HUES48 (cell line): ENCODE measurements at regions not wholly inside any gene's neighbourhood (a gene's known extent, or its start where the extent isn't known, plus 50 kb on each side); places are given as distances from the start of the nearest gene placed in this dataset.

Experiments
- H3K27ac ChIP-seq: one replicate; pipeline ENCODE4 v1.7.0; 2013; ENCODE audit warnings: low read depth, low read length, inconsistent platforms
- H3K27me3 ChIP-seq: 2 replicates; pipeline ENCODE4 v1.6.1; 2013; ENCODE audit warnings: mild to moderate bottlenecking, low read length; ENCODE audit not compliant: control insufficient read depth, insufficient read depth
- H3K36me3 ChIP-seq: 2 replicates; pipeline ENCODE4 v1.6.1; 2013; ENCODE audit warnings: low read length; ENCODE audit not compliant: control insufficient read depth, insufficient read depth
- H3K4me1 ChIP-seq: 2 replicates; pipeline ENCODE4 v1.6.1; 2013; ENCODE audit warnings: mild to moderate bottlenecking, low read length; ENCODE audit not compliant: control insufficient read depth, insufficient read depth
- H3K4me3 ChIP-seq: 2 replicates; pipeline ENCODE4 v1.5.1; 2013; ENCODE audit warnings: mild to moderate bottlenecking, low read depth, low read length
- H3K9ac ChIP-seq: 2 replicates; pipeline ENCODE4 v1.6.1; 2013; ENCODE audit warnings: mild to moderate bottlenecking, low read depth, low read length, moderate library complexity
- H3K9me3 ChIP-seq: 2 replicates; pipeline ENCODE4 v1.6.1; 2013; ENCODE audit warnings: low read length; ENCODE audit not compliant: control insufficient read depth, insufficient read depth

DNA sequence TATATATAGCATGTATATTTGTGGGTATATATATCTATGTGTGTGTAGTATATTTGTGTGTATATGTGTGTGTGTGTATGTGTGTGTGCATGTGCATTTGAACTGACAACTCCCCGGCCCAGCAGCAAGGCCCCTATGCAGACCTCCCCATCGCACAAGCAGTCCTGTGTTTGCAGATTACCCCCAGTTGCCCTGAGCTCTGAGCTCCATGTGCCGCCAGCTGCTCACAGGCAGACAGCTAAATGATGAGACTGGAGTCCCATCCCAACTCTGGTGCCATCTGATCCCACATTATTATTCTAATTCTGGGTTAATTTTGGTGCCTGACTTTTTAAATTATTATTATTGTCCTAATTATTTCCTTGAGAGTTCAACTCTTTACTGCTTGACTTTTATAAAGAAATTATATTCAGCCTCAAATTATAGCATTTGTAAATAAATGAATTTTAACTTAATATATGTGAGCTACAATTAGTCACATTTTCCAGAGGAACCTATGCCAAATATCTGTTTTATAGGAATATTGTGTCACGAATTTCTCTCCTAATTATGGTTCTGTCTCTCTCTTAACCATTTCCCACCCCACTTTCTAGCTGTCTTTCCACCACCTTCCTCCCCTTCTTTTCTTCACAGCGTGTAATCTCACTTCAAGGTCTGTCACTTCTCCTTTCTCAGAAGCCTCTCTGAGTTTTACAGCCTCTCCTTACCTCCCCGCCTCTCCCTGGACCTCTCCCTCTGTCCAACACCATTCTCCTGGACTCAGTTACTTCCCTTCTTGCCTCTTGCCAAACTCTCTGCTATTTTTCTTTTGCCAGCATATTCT, 90.6 kb upstream of the SYNDIG1 start:
- H3K27ac ChIP-seq = no peak overlapping the region
- H3K4me1 ChIP-seq = 0 out of 2 replicates have a peak, but pooled peaks cover 3% of the 10 kb centered on the region
- no peaks in the 10 kb centered on the region for H3K27me3 ChIP-seq
- no peaks in the 10 kb centered on the region for H3K36me3 ChIP-seq
- no peak overlapping the region for H3K9ac ChIP-seq
- no peaks in the 10 kb centered on the region for H3K9me3 ChIP-seq
- H3K4me3 ChIP-seq = no peak overlapping the region

GRCh38 chr20:24376311-24377099, 92.9 kb upstream of the SYNDIG1 start:
- Histone ChIP-seq H3K9me3 (no peaks in the 10 kb centered on the region), H3K36me3 (no peaks in the 10 kb centered on the region), H3K27ac (no peak overlapping the region), H3K4me1 (peaks cover 6% of the 10 kb centered on the region; the same call in 1 of the 2 replicates), H3K9ac (no peak overlapping the region), H3K4me3 (no peak overlapping the region), H3K27me3 (no peaks in the 10 kb centered on the region)

DNA sequence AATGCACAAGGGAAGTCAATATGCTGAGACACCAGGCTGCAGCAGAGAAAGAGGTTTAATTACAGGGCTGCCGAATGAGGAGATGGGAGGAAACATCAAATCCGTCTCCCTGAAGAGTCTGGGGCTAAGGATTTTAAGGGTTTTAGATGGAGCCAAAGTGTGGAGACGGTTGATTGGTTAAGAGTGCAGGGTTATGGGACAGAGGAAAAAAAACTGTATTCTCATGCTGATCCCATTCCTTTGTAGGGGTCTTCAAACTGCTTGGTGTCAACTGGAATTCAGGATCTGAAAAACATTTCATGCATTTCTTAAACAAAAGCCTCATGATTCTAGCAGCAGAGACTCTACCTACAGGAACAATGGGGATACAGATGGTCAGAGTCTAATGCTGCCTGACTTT, 96.1 kb upstream of the SYNDIG1 start:
- no peak overlapping the region for H3K27ac ChIP-seq
- no peaks in the 10 kb centered on the region for H3K27me3 ChIP-seq
- peaks cover 3% of the 10 kb centered on the region; the same call in 1 of the 2 replicates for H3K4me1 ChIP-seq
- H3K9ac ChIP-seq = no peak overlapping the region
- no peaks in the 10 kb centered on the region for H3K9me3 ChIP-seq
- H3K4me3 ChIP-seq = no peak overlapping the region
- H3K36me3 ChIP-seq = no peaks in the 10 kb centered on the region

DNA sequence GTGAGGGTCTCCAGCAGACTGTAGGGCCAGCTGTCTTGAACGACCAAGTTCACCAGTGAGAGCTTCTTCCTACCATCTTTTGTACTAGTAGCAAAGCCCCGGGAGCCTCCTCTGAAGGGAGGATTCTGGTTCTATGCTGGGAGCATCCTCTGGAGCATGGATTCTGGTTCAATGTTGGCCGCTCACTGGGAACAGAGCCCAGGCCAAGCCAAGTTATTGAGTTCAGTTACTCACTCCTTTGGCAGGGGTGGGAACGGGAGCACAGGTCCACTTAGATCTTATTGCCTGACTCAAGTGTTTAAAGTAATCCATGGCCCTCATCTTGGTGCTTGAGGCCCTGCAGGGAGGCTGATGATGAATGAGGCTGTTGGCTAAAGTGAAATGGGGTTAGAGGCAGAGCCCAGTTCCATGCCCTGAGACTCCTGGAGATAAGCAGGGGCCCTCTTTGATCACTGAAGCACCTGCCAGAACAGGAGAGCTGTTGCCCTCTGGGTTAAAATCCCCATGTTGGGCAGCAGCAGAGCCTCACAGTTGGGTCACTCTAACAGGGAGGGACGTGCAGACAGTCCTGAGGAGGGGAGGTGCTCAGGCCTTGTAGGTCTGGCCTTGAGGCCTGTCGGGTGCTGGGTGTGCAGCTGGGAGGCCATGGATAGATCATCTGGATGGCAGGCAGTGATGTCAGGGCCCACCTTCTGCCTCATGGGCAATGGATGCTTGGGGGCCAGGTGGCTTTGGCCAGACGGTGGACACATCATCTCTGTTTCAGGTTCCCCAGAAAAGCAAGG, 98.3 kb upstream of the SYNDIG1 start:
- H3K27me3 ChIP-seq = no peaks in the 10 kb centered on the region
- peaks cover 8% of the 10 kb centered on the region; the same call in 1 of the 2 replicates for H3K4me1 ChIP-seq
- no peaks in the 10 kb centered on the region for H3K9me3 ChIP-seq
- H3K4me3 ChIP-seq = no peak overlapping the region
- H3K27ac ChIP-seq = no peak overlapping the region
- no peak overlapping the region for H3K9ac ChIP-seq
- H3K36me3 ChIP-seq = no peaks in the 10 kb centered on the region

DNA sequence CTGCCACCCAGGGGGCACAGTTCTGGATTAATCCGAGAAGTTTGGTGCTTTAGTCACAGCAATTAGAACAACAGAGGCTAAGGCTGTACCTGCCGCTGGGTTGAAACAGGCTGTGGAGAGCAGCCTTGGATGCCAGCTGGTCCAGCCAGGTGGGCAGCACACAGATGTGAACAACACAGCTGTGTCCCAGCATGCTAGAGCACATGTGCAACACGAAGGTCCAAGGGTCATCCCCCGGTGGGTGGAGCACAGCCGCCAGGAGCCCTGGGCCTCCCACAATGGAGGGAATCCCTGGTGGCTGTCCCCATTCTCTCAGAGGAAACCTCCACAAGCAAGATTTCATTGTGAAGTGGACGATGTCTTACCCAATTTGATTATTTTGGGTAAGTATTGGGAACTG, 99.2 kb upstream of the SYNDIG1 start:
- Histone ChIP-seq H3K9ac (no peak overlapping the region), H3K27me3 (no peaks in the 10 kb centered on the region)

DNA sequence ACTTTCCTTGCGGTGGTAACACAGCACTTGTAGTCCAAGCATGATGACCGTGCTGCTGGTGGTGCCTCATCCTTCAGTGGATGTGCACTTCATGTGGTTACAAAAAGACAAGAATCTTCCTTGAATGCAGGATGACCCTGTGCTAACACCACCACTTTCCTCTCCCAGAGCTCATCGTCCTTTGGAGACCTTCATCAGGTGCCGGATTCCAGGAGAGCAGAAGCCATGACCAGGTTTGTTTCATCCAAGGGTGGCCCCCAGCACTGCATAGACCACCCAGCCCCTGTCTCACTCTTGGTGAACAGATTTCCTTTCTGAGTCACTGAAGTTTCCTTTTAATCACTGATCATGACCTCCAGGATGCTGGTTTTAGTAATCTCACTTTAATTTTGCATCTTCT, 101.2 kb upstream of the SYNDIG1 start:
- H3K9ac ChIP-seq = no peak overlapping the region
- H3K36me3 ChIP-seq = no peaks in the 10 kb centered on the region
- H3K27me3 ChIP-seq = no peaks in the 10 kb centered on the region
- no peak overlapping the region for H3K4me3 ChIP-seq
- no peak overlapping the region for H3K27ac ChIP-seq
- peaks cover 11% of the 10 kb centered on the region for H3K4me1 ChIP-seq
- no peaks in the 10 kb centered on the region for H3K9me3 ChIP-seq

More for the DNA sequence above, 99.2 kb upstream of the SYNDIG1 start:
- no peaks in the 10 kb centered on the region for H3K9me3 ChIP-seq
- H3K4me1 ChIP-seq = peaks cover 8% of the 10 kb centered on the region; the same call in 1 of the 2 replicates
- no peak overlapping the region for H3K27ac ChIP-seq
- H3K4me3 ChIP-seq = no peak overlapping the region
- no peaks in the 10 kb centered on the region for H3K36me3 ChIP-seq

GRCh38 chr20:24366336-24367004, 103.0 kb upstream of the SYNDIG1 start:
- Histone ChIP-seq H3K4me3 (no peak overlapping the region), H3K27me3 (no peaks in the 10 kb centered on the region), H3K27ac (no peak overlapping the region), H3K4me1 (peaks cover 11% of the 10 kb centered on the region), H3K9ac (no peak overlapping the region), H3K36me3 (no peaks in the 10 kb centered on the region), H3K9me3 (0 out of 2 replicates have a peak, but pooled peaks cover 2% of the 10 kb centered on the region)

DNA sequence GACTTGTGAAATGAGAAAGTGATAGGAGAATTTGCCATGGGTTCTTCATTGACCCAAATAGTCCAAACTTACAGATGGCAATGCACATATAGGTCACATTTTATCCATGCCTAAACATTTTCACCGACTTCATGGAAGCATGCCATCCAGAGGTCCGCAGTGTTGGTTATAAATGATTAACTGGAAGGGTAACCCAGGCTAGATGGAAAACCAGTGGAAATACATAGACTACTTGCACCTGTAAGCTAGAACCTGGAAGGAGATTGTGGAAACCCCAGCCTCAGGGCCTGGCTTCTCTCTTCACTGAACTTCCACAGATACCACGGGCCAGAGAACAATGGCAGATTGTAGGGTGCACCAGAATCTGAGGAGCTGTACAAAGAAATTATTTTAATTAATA, 103.8 kb upstream of the SYNDIG1 start:
- H3K36me3 ChIP-seq = no peaks in the 10 kb centered on the region
- H3K27ac ChIP-seq = no peak overlapping the region
- peaks cover 11% of the 10 kb centered on the region for H3K4me1 ChIP-seq
- H3K27me3 ChIP-seq = no peaks in the 10 kb centered on the region
- H3K9me3 ChIP-seq = 0 out of 2 replicates have a peak, but pooled peaks cover 2% of the 10 kb centered on the region
- H3K9ac ChIP-seq = no peak overlapping the region
- H3K4me3 ChIP-seq = no peak overlapping the region

DNA sequence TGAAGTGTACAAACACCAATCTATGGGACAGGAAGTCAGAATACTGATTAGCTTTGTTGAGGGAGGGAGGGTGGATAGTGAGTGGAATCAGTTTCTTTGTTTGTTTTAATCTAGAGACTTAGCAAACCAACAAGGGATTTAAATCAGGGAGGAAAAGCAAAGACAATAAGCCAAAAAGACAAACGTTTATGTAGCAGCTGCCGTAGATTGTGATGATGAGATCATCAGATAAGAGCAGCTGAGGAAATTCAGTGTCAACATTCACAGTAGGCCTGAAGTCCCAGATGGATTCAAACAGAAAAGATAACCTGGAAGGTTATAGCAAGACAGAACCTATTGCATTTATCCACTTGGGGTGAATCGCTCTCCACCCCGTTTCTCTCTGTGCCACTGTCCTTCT, 104.9 kb upstream of the SYNDIG1 start:
- no peaks in the 10 kb centered on the region for H3K36me3 ChIP-seq
- no peak overlapping the region for H3K4me3 ChIP-seq
- H3K27me3 ChIP-seq = no peaks in the 10 kb centered on the region
- 0 out of 2 replicates have a peak, but pooled peaks cover 2% of the 10 kb centered on the region for H3K9me3 ChIP-seq
- H3K9ac ChIP-seq = no peak overlapping the region
- peaks cover 11% of the 10 kb centered on the region for H3K4me1 ChIP-seq
- no peak overlapping the region for H3K27ac ChIP-seq

- Histone ChIP-seq H3K4me1 (peaks cover 10% of the 10 kb centered on the region), H3K4me3 (no peak overlapping the region), H3K27ac (no peak overlapping the region), H3K36me3 (no peaks in the 10 kb centered on the region), H3K9me3 (0 out of 2 replicates have a peak, but pooled peaks cover 2% of the 10 kb centered on the region), H3K27me3 (no peaks in the 10 kb centered on the region), H3K9ac (no peak overlapping the region)
These were observed 106.4 kb upstream of the SYNDIG1 start for GRCh38 chr20:24363031-24363430.
